Activated CD8-positive, alpha-beta memory T cell treated with anti-CD3 and anti-CD28 coated beads, Interleukin-2, amount 50 U/mL, for 48 hours (primary cell): ENCODE measurements at regions not wholly inside any gene's neighbourhood (a gene's known extent, or its start where the extent isn't known, plus 50 kb on each side); places are given as distances from the start of the nearest gene placed in this dataset.
"Not testable (repeated sequence)": the region's sequence is repeated elsewhere in the genome, so short reads cannot be mapped to it uniquely, and the experiment has no call there.

Source experiments
- DNase-seq: peaks from one replicate; pipeline ENCODE4 v3.0.0-alpha.2; 2020

DNA sequence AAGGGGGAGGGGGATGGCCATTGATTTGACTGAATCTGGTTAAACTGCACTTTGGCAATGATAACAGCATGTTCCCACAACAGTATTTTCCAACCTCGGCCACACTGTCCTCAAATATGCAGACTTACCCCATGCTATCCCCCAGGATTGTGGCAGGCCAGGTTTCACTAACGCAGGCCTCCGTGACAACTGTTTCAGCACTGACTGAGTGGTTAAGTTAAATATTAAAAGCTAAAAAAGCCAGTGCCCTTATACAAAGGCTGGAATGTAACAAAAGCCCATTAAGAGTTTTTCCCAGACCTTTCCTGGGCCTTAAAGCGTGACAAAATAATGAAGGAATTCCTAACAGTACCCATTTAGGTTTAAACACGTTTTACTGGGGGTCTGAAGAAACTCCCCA is 202.9 kb downstream of the USP25 start:
- DNase-seq: no peak

DNA sequence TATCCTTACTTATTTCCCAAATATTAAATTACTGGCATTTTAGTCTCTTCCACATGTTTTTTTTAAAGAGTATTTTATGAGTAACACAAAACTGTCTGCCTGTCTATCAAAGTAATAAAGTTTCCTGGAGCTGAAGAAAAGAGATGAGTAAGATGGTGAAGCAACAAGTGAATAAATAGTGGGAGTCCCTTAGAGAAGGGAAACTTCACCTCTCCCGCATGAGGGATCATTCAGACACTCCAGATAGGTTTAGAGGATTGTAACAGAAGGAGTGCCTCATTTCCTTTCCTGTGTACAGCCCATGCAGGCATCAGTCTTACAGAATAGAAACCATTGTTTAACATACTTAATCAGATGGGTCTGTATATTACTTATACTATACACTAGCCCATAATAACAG is 205.7 kb downstream of the USP25 start:
- no peak for DNase-seq

DNA sequence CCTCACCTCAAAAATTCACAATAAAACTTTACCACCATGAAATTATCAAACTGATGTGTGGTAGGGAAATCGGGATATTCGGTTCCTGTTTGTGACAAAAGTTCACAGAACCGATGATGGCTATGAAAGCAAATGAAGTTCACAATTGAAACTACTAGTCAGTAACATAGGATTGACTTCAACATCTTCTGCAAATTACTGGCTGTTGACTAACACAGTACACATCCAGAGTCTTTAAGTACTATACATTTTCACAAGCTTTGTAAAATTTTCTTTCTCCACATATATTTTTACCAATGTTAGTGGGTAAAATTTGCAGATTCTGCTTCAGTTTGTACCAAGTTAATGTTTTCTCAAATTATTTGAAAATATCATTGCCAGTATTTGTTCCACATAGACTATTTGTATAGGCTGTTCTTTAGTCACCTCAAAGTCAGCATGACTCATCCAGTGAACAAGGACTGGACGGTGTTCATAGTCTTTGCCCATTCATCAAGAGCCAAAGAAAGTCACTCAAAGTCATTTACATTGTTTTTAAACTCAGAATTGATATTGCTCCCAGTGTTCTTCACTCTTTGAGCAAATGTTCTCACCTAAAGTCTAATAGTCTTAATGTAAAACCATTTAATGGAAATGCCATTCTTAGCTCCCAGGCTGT is 213.4 kb downstream of the USP25 start:
- no peak for DNase-seq

DNA sequence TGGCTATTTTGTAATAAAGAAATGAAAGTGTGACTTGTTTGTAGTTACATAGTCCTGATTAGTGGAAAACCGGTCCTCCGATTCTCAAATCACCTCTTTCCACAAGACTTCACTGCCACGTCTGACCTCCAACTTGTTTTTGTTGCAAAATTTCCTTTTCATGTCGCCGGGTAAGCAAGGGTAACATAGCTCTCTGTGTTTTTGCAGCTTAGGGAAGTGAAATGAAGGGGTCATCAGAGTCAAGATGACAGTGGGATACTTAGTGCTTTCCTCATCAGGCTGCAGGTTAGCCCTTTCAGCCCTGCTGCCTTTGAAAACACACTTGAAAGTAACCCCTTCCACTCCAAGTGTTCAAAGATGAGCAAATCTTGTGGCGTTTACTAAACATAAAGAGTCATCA is 217.9 kb downstream of the USP25 start:
- DNase-seq: no peak

DNA sequence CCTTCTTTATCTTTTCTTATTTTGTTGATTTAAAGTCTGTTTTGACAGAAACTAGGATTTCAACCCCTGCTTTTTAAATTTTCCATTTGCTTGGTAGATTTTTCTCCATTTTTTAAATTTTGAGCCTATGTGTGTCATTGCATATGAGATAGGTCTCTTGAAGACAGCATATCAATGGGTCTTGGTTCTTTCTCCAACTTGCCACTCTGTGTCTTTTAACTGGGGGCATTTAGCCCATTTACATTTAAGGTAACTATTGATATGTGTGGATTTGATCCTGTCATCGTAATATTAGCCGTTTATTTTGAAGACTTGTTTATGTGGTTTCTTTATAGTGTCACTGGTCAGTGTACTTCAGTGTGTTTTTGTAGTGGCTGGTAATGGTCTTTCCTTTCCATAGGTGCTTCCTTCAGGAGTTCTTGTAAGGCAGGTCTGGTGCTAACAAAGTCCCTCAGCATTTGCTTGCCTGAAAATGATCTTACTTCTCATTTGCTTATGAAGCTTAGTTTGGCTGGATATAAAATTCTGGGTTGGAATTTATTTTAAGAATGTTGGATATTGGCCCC is 223.9 kb downstream of the USP25 start:
- DNase-seq: no peak

DNA sequence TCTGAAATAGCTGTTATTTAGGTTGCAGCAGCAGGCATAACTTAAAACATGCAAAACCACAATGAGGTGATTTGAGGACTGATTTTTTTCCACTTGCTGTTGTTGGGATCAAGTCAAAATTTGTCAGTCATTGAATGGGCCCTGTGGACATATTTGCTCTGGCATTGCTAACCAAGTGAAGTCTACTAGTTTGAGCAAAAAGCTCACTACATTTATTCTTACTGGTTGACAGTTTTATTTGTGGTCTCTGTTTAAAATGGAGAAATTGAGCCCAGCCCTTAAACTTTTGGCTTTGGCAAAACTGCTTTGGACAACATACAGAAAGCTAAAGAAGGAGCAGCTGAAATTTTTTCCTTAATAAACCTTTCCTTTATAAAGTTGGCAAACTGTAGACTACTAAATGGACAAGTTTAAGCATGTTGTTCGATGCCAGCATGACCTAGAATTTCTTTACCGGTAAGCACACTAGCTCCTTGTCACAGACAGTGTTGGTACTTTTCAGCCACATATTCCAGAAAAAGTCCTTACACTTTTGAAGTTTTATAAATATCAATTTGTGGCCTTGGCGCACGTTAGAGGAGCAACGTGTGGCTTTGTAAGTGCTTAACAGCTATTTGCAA is 234.6 kb downstream of the USP25 start:
- no peak for DNase-seq

DNA sequence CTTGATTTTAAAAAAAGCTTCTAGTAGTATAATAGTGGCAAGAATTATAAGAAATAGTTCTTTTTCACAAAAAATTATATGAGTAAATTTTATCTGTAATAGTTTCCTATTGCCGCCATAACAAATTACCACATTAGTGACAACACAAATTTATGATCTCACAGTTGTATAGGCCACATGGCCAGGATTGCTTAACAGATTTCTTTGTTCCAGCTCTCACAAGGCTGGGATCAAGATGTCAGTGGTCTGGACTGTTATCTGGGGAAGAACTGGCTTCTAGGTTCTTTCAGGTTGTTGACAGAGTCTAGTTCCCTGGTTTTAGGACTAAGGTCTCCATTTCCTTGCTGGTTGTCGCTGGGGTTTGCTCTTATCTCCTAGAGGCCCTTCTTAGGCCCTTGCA is 236.4 kb downstream of the USP25 start:
- DNase-seq: no peak

DNA sequence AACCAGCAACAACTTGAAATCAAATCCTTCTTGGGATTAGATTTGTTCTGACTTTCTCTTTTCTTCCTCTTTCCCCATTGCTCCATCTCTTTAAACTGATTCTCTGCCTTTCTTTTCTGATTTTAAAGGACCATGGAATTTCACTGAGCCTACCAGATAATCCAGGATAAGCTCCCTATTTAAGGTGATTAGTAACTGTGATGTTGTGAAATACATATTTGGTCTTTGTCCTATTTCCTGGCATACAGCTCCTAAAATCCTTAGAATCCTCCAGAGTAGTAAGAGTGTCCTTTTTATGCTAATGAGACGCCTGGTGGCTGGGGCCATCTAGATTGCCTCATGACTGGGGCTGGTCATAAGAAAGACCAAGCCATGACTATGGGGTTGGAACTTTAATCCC is 236.9 kb downstream of the USP25 start:
- no peak for DNase-seq

DNA sequence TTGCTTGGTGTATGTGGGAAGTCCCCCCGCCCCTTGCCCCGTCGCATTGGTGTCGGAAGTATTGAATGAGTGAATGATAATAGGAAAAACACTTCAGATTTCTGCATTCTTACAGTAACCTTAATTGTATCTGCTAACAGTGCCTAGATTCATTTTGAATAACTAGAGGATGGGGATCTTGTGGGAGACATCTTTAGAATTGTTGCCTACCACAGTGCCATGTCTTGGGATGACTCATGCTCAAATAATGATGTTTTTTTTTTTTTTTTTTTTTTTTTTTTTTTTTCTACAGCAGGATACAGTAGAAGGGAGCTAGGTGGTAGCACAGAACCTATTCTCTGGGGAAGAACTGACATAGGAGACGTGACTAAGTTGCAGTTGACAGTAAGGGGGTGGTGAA is 237.9 kb downstream of the USP25 start:
- no peak for DNase-seq

DNA sequence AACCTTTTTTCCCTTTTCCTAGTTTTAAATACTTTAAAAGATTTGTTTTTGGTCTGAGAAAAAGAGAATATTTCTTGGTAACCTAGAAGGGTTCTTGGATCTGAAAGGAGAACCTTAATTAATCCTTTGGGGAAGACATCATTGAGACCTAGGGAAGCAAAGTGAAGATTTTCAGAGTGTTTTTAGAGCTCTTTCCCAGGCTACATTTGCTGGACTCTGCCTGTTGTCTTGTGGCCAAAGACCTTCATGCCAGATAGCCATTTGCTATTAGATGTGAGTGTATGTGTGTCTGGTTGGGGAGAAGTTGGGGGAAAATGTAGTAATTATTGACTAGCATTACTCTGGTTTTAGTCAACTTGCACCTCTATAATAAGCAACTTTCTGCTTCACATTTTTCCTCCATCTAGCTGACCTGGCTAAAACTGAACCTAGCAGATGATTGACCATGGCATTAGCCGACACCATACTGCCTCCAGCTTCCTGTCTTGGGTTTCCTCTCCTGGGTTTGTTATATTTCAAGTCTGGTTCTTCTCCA is 239.1 kb downstream of the USP25 start:
- DNase-seq: no peak

DNA sequence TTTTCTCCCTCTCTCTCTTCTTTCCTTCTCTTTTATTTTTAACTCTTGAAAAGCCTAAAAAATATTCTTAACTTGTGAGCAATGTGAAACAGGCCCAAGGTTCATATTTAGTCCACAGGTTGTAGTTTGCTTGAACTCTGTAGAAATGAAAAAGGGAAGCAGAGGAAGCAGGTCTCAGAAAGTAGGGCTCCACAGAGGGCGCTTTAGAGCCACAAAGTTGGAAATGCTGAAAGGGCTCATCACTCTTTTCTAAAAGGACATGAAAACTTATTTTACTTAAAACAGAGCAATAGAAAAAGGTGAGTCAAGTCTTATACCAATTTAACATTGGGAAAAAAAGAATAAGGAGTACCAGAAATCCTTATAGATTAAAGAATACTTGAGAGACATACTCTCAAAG is 247.0 kb downstream of the USP25 start:
- DNase-seq: no peak

DNA sequence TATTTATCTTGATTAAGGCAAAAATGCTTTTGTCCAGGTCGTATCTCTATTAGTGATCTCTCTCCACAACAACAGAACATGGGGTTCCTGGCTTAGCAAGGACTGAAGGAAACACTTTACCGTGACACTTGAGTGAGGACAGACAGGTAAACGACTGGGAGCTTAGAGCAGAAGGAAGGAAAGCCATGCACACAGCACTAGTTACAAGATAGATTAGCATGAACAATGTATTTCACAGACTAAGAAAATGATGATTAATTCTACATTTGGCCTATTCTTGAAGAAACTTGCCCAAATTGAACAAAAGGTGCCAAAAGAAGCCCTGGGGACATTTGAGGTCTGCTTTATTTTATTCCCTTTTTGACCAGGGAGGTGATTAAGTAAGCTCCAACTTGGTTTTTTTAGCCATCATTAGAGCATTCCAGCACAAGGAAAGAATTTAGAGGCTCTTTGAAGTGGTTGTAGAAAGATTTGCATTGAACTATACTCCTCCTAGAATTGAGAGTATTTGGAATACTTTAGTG is 248.5 kb downstream of the USP25 start:
- no peak for DNase-seq

DNA sequence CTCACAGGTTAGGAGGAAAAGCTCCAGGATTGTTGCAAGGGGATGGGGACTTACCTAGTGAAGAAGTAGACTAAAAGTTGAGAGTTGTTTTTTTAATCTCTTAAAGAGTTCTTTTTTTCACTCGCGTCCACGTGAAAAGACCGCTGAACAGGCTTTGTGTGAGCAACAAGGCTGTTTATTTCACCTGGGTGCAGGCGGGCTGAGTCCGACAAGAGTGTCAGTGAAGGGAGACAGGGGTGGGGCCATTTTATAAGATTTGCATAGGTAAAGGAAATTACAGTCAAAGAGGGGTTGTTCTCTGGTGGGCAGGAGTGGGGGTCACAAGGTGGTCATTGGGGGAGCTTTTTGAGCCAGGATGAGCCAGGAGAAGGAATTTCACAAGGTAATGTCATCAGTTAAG is 249.7 kb downstream of the USP25 start:
- not testable (repeated sequence) for DNase-seq

DNA sequence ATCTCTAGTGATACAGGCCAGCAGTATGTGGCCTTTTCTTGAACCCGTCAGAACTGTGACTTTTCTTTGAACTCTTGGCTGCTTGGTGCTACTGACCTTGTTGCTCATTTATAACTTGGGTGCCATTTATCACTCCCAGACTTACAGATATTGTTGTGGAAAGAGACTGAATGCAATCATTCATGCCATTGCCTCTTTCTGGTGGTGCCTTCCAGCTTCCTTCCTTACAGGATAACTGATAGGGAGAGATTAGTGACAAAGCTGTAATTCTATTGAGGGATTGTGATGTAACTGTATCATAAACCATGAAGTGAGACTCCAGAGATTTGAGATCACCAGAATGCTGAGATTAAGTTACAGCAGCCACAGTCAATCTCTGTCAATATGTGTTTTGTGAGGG is 256.5 kb downstream of the USP25 start:
- DNase-seq: no peak

DNA sequence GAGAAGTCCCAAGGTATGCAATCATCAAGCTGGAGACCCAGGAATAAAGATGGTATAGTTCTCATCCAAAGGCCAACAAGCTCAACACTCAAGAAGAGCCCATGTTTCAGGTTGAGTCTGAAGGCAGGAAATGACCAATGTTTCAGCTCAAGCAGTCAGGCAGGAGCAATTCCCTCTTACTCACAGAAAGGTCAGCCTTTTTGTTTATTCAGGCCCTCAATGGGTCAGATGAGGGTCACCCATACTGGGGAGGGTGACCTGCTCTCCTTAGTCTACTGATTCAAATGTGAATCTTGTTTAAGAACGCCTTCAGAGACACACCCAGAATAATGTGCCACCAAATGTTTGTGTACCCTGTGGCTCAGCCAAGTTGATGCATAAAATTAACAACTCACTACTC is 262.4 kb downstream of the USP25 start:
- DNase-seq: no peak

DNA sequence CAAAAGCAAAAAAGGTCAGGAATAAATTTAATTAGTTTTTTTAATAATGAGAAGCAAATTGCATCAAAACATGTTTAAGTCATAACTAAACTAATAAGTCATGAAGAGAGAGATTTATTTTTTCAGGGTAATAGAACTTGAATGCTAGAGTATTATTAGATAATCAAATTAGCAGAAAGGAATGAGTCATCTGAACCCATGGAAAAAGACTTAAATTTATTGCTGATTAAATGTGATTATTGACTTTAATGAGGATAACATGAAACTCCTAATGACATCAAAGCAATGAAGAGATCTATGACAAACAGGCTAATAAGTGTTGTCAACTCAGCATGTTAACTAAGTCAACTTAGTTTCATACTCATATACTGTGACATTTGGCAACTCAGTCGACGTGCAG is 264.2 kb downstream of the USP25 start:
- DNase-seq: no peak

DNA sequence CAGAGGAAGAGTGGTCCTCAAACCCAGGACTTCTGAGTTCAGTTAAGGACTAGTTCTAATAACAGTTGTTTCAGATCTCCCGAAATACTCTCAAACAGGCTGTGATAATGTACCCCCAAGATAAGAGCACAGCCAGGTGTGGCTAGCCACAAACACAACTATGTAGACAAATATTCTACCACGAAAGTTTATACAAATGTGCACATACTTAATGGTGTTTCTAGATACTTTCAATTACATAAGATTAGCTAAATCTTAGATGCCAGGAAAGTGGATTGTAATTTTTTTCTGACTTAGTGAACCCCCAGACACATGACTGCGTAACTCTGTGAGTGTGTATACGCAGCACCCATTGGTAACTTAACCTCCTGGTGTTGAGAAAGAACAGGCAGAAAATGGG is 270.0 kb downstream of the USP25 start:
- no peak for DNase-seq

DNA sequence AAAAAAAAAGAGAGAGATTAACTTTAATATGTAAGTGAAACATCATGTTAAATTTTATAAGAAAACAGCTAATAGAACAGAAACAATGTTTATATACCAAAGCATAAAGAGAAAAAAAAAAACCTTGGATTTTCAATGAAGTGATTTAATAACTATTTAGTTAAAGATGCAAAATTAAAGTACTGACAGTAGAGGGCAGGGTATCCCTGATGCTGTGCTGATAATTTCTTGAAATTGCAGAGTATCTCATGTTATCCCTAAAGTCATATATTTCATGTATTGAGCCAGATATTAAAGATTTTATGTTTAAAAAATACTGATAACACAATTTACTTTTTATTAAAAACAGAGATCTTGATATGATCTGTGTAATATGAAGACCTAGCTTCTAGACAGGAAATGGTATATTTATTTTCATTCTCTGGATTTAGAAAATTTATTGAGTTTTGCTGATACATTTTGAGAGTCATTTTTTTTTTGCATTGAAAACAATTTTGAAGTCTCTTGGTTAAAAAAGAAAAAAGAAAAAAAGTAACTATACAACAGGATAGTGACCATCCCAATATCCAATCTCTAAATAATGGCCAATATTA is 273.2 kb downstream of the USP25 start:
- no peak for DNase-seq

DNA sequence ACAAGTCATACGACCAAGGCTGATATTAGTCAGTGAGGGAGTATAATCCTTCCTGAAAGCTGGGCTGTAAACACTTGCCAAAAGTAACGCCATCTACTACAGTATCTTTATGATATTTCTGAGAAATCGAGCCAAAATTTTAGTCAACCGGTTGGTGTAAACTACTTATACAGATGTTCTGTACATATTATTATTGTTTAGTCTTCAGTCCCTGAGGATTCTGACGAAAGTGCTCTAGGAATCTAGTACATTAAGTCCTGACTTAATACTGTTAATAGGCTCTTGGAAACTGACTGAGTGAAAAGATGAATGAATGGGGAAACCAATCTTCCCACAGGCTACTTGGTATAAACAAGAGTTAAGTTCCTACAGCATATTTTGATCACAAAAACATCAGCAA is 274.3 kb downstream of the USP25 start:
- DNase-seq: no peak

DNA sequence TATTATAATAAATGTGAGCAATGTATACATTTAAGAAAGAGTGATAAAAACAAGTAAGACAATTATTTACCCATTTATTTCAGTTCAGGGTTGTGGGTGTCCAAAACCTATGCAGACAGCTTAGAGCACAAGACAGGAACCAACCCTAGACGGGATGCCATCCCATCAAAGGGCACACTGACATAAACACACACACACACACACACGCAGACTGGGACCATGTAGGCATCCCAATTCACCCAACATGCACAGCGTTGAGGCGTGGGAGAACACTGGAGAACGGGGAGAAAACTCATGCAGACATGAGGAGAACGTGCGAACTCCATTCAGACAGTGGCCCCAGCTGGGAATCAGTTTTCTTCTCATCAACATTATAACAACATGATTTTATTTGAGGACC is 274.7 kb downstream of the USP25 start:
- no peak for DNase-seq

DNA sequence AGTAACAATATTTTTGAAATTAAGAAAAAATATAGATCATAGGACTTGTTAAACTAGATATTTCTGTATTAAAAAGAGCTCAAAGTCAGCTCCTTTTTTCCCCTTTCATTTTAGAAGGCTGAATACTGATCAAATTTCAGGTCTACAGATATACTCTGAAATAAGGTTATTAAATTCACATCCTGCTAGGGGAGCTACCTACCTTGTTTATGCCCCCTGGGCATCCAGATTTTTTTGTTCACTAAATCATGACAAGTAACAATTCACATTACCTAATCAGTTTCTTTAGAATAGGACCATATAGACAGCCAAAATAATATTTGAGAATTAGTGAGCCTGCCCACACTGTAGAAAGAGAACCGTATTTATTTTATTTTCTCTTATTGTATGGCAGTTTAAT is 276.2 kb downstream of the USP25 start:
- no peak for DNase-seq

DNA sequence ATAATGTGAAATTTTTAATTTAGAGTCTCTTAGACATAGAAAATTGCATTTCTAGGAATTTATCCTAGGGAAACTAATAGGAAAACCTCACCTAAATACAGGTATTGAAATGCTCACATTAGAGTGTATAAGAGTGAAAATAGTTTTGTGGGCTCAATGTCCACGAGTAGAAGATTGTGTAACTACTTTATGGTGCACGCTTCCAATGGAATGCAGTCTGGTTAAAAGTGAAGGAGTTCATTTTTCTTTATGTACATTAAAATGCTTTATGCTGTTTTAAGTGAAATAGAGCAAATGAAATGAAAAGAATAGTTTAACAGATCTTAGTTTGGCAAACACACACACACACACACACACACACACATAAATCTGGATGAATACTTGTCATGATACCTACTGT is 278.2 kb downstream of the USP25 start:
- no peak for DNase-seq

DNA sequence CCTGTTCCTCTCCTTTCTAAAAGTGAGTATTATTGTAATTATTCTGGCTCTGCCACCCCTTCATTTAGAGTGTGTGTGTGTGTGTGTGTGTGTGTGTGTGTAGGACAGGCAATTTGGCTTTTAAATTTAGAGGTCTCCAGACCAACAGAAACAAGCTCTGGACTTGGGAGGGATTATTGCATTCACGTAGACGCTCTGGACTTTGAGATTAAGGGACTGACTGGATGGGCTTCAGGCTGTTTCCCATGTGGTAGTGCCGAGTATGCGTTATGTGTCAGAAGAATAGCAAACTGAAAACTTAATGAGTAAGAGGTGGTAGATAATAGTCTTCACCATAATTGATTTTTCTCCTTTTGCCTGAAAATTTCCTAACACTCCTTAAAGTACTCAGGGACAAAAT is 281.9 kb downstream of the USP25 start:
- DNase-seq: no peak

DNA sequence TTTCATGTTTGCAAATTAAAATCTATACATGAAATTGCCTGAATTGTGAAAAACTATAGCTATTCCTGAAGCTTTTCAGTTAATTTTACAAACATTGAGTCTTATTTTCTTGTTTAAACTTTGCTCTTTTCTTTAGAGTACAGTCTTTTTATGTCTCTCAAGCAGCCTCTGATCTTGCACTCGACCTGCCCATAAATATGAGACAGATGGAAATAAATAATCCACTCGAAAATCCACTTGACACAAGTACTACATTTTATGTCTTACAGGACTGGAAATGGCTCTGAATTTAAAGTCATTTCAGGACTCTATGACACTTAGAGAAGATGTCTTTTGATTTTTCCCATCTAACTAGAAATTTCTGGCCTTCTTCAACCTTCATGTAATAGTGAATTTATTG is 283.8 kb downstream of the USP25 start:
- DNase-seq: no peak
